ENCODE measurements at regions not wholly inside any gene's neighbourhood (a gene's known extent, or its start where the extent isn't known, plus 50 kb on each side); places are given as distances from the start of the nearest gene placed in this dataset.

DNA sequence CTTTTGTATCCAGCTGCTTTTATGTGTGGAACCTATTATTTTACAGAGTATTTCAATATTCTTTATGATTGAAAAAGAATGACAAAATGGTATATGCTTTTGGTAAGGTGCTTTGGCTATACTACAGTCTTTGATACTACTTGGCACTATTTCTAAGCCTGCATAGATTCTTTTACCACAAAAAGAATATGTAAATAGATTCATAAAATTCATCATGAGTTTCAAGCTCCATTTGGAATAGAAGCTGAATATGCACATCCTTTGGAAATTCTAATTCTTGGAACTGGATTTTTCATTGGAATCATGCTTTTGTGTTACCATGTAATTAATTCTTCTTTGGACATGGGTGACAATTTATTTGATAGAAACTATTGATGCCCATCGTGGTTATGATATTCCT is 60.2 kb upstream of the SYTL5 start:
- Histone ChIP-seq H3K4me3 (no peak overlapping the region), H3K27ac (no peak overlapping the region)
- TF ChIP-seq, protein P1, sequence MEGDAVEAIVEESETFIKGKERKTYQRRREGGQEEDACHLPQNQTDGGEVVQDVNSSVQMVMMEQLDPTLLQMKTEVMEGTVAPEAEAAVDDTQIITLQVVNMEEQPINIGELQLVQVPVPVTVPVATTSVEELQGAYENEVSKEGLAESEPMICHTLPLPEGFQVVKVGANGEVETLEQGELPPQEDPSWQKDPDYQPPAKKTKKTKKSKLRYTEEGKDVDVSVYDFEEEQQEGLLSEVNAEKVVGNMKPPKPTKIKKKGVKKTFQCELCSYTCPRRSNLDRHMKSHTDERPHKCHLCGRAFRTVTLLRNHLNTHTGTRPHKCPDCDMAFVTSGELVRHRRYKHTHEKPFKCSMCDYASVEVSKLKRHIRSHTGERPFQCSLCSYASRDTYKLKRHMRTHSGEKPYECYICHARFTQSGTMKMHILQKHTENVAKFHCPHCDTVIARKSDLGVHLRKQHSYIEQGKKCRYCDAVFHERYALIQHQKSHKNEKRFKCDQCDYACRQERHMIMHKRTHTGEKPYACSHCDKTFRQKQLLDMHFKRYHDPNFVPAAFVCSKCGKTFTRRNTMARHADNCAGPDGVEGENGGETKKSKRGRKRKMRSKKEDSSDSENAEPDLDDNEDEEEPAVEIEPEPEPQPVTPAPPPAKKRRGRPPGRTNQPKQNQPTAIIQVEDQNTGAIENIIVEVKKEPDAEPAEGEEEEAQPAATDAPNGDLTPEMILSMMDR (IDR thresholded peaks at IDR 0.05) = no peak
- no peak for DNase-seq (ENCODE audit: low spot score)

DNA sequence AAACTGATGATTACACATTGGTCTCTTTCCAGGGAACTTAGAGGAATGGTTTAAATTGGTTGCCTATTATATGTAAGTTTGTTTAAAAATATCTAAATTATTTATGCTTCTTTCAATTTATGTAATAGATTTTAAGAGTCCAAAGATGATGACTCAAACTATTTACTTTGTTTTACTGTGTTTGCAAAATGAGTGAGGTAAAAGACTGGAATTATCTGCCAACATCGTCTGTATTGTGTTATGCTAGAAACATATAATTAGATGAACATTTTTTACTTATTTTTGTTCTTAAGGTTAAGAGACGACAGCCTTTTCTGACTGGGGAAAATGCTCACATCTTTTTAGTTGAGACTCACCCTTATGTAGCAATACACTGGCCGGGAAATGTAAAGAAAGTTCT is 51.1 kb upstream of the SYTL5 start:
- TF ChIP-seq, protein P1 (IDR thresholded peaks at IDR 0.05) = no peak
- Histone ChIP-seq H3K27ac (no peak overlapping the region), H3K4me3 (no peak overlapping the region)
- DNase-seq (ENCODE audit: low spot score) = no peak

DNA sequence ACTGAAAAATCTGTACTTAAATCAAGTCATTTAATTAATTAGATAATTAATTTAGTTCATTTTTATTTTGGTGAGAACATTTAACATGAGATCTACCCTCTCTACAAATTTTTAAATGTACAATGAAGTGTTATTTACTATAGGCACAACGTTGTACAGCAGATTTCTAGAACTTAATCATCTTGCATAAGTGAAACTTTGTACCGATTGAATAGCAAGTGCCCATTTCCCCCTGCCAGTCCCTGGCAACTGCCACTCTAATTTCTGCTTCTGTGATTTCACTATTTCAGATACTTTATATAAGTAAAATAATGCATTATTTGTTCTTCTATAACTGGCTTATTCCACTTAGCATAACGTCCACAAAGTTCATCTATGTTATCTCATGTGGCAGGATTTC is 50.1 kb upstream of the SYTL5 start:
- no peak for DNase-seq (ENCODE audit: low spot score)
- TF ChIP-seq, protein P1 (IDR thresholded peaks at IDR 0.05) = no peak
- Histone ChIP-seq H3K27ac (no peak overlapping the region), H3K4me3 (no peak overlapping the region)

Measured in coronary artery (tissue), 2 donors.